Fibroblast of peridontal ligament (primary cell): ENCODE measurements at regions not wholly inside any gene's neighbourhood (a gene's known extent, or its start where the extent isn't known, plus 50 kb on each side); places are given as distances from the start of the nearest gene placed in this dataset.
A peak's percentile ranks its signal among the peaks of the same experiment; 100 is the strongest.
"Not testable (repeated sequence)": the region's sequence is repeated elsewhere in the genome, so short reads cannot be mapped to it uniquely, and the experiment has no call there.

Experiments
- DNase-seq: peaks from one replicate; pipeline ENCODE4 v3.0.0-alpha.2; 2010; ENCODE audit errors: extremely low read depth

GRCh38 chr5:160479220-160479619, 57.6 kb downstream of the PTTG1 start:
- DNase-seq: no peak

GRCh38 chr5:160479926-160480325, 58.3 kb downstream of the PTTG1 start:
- DNase-seq: peak; percentile 91

GRCh38 chr5:160480652-160481051, 59.0 kb downstream of the PTTG1 start:
- no peak for DNase-seq

- no peak for DNase-seq
Observed at GRCh38 chr5:160484678-160485077, 63.0 kb downstream of the PTTG1 start.

GRCh38 chr5:160485364-160485969, 63.8 kb downstream of the PTTG1 start:
- no peak for DNase-seq

GRCh38 chr5:160486573-160486972, 64.9 kb downstream of the PTTG1 start:
- no peak for DNase-seq

GRCh38 chr5:160488394-160489325, 67.0 kb downstream of the PTTG1 start:
- DNase-seq: no peak

- DNase-seq: no peak
Observed at GRCh38 chr5:160491438-160491837, 69.8 kb downstream of the PTTG1 start.

- no peak for DNase-seq
Observed at GRCh38 chr5:160492565-160492964, 70.9 kb downstream of the PTTG1 start.

GRCh38 chr5:160493806-160494338, 72.2 kb downstream of the PTTG1 start:
- DNase-seq: no peak

- no peak for DNase-seq
Observed at GRCh38 chr5:160494451-160494850, 72.8 kb downstream of the PTTG1 start.

GRCh38 chr5:160496334-160496733, 74.7 kb downstream of the PTTG1 start:
- no peak for DNase-seq

GRCh38 chr5:160496784-160497183, 75.1 kb downstream of the PTTG1 start:
- DNase-seq: no peak

- no peak for DNase-seq
Observed at GRCh38 chr5:160497878-160498277, 76.2 kb downstream of the PTTG1 start.

- not testable (repeated sequence) for DNase-seq
Observed at GRCh38 chr5:160498441-160499043, 76.9 kb downstream of the PTTG1 start.

GRCh38 chr5:160500786-160501779, 79.4 kb downstream of the PTTG1 start:
- DNase-seq: no peak

GRCh38 chr5:160504906-160505305, 83.3 kb downstream of the PTTG1 start:
- DNase-seq: no peak

GRCh38 chr5:160506006-160507004, 84.7 kb downstream of the PTTG1 start:
- DNase-seq: peak; percentile 50

GRCh38 chr5:160507221-160507721, 85.6 kb downstream of the PTTG1 start:
- DNase-seq: peak; percentile 15
